HG03175 (cell line): ENCODE measurements at regions not wholly inside any gene's neighbourhood (a gene's known extent, or its start where the extent isn't known, plus 50 kb on each side); places are given as distances from the start of the nearest gene placed in this dataset.
"Not testable (repeated sequence)": the region's sequence is repeated elsewhere in the genome, so short reads cannot be mapped to it uniquely, and the experiment has no call there.

Experiments used
- ATAC-seq: cut with Tn5 transposase; IDR thresholded peaks from one replicate; pipeline ENCODE4 v1.9.1; 2021; ENCODE audit warnings: mild to moderate bottlenecking, moderate library complexity; ENCODE audit not compliant: unreplicated experiment

DNA sequence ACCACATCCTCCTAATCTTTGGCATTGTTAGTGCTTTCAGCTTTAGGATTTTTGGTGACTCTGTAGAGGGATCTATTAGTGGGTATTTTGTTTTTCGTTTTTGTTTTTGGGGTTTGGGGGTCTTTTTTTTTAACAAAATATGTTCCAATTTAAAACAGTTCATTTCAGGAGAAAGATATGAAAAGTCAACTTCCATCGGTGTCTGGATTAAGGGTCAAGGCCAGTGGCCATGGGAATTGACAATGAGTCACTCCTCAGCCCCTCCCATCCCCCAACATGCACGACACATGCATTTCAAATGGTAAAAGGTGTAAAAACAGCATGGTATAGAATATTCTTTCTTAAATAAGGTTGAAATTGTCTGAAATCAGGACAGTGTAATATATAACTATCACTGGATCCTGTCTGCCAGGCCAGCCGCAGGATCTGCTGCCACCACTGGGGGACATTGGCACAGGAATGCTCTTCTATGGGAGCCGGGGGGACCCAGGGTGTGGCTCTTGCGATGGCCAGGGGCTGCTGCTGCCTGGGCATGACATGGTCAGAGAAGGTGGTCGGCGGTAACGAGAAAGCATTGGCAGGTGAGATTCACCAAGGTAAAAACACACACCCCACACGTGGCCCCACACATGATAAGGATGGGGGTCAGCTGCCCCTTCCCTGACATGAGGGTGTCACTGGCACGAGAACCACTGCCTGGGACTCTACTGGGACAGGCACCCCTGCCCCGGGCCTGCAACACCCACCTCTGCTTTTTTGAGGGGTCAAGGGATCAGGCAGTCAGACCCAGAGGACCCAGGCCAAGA, 126.2 kb upstream of the KCTD7 start:
- ATAC-seq = no peak

- no peak for ATAC-seq
These were observed 125.7 kb upstream of the KCTD7 start for GRCh38 chr7:66503036-66503370.

- no peak for ATAC-seq
These were observed 125.1 kb upstream of the KCTD7 start for GRCh38 chr7:66503551-66504031.

- no peak for ATAC-seq
These were observed 124.5 kb upstream of the KCTD7 start for GRCh38 chr7:66504131-66504530.

GRCh38 chr7:66505009-66505408, 123.7 kb upstream of the KCTD7 start:
- ATAC-seq = no peak

DNA sequence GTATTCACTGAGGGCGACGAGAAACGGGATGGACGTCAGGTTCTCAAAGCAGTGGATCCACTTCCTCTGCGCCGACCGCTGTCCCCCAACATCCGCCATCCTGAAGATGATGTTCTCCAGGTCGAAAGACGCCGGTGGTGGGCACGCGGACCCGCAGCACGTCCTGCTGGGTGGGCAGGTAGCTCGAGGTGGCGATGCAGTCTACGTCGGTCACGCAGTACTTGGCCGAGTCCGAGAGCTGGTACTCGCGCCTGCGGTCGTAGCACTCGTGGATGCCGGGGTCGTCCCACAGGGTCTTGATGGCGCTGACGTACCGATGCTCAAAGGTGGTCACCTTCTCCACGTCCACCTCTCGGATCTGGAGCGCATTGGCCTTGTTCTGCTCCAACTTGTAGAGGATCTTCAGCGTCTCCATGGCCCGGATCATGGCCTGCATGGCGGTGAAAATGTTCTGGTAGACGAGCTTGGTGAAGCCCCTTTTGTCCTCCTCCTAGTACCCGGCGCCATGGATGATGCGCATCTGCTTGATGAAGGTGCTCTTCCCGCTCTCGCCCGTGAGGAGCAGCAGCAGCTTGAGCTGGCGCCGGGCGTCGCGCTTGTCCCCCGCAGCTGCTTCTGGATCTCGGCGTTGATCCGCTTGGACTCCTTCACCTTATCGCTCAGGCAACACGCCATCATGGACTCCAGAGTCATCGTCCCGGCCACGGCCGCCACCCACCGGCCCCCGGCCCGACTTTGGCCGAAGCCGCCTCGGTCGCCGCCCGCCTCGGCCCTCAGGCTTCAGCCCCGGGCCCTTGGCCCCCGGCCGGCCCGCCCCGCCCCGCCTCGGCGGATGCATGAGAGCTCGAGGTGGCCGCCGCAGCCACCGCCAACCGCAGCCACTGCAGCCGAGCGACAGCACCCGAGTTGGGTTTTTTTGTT, 122.9 kb upstream of the KCTD7 start:
- ATAC-seq = no peak

DNA sequence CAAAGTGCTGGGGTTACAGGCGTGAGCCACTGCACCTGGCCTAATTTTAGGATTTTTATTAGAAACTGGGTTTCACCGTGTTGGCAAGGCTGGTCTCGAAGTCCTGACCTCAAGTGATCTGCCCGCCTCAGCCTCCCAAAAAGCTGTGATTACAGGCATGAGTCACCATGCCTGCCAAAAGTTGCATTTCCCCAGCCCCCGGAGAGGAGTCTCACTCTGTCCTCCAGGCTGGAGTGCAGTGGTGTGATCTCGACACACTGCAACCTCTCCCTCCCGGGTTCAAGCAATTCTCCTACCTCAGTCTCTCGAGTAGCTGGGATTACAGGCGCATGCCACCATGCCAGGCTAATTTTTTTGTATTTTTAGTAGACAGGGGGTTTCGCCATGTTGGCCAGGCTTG, 122.0 kb upstream of the KCTD7 start:
- ATAC-seq = not testable (repeated sequence)

GRCh38 chr7:66507764-66508296, 120.9 kb upstream of the KCTD7 start:
- ATAC-seq = no peak

DNA sequence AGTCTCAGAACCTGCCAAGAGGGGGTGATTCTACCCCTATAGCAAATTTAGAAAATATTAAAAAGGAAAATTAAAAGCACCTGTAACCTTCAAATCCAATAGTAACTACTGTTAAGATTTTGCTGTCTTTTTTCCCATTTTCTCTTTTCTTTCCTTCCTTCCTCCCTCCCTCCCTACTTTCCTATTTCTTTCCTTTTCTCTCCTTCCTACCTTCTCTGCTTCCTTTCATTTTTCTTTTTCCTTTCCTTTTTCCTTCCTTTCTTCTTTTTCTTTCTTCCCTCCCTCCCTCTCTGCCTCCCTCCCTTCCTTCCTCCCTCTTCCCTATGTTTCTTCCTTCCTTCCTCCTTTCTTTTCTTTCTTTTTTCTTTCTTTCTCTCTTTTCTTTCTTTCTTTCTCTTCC, 120.2 kb upstream of the KCTD7 start:
- ATAC-seq = no peak

- ATAC-seq = no peak
These were observed 114.6 kb upstream of the KCTD7 start for GRCh38 chr7:66514050-66514449.

GRCh38 chr7:66517212-66517909, 111.3 kb upstream of the KCTD7 start:
- ATAC-seq = no peak

DNA sequence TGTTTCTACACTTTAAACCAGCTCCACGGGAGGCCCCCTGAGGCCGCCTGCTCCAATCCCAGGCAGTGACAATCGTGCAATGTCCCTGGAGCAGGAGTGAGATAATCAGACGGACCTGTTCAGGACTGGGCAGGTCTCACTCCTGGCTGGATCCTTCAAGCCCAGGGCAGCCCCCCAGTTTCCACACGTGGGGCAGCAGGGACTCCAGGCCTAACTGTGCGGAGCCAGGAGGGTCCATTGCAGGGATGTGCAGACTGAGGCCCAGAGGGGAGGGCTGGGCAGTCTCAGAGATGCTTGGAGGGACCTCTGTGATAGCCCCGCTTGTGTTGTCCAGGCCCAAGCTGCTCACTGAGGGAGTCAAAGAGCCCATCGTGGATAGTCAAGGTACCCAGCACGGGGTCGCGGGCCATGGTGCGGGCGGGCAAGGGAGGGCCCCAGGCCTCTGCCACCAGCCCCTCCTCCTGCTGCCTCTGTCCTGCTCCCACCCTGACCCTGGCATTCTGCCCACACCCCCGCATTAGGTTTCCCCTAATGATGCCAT, 110.5 kb upstream of the KCTD7 start:
- ATAC-seq = no peak

DNA sequence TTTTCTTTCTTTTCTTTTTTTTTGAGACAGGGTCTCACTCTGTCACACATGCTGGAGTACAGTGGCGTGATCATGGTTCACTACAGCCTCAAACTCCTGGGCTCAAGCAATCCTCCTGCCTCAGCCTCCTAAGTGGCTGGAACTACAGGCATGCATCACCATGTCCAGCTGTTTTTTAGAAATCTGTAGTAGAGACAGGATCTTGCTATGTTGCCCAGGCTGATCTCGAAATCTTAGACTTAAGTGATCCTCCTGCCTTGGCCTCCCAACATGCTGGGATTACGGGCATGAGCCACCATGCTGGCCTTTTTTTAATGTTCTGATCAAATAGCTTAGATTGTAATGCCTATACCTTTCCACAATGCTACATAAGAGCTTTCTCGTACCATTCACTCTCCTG, 107.0 kb upstream of the KCTD7 start:
- ATAC-seq = no peak

DNA sequence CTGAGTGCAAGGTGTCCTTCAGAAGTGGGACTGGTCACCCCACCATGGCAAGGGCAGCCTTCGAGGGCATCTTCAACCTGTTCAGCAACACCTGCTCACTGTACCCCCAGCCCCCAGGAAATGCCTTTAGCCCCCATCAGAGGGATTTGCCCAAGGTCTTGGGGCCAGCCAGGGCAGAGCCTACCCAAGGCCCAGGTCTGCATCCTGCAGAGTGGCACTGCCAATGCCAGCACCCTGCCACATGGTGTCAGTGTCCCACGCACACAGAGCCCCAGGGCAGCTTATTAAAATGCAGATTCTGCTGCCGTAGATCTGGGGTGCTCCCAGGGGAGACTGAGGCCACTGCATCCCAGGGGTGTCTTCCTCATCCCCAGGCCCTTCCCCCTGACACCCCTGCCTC, 106.2 kb upstream of the KCTD7 start:
- no peak for ATAC-seq

- no peak for ATAC-seq
These were observed 105.3 kb upstream of the KCTD7 start for GRCh38 chr7:66523409-66523808.

GRCh38 chr7:66524738-66525137, 103.9 kb upstream of the KCTD7 start:
- ATAC-seq = no peak

GRCh38 chr7:66526782-66527181, 101.9 kb upstream of the KCTD7 start:
- ATAC-seq = not testable (repeated sequence)

DNA sequence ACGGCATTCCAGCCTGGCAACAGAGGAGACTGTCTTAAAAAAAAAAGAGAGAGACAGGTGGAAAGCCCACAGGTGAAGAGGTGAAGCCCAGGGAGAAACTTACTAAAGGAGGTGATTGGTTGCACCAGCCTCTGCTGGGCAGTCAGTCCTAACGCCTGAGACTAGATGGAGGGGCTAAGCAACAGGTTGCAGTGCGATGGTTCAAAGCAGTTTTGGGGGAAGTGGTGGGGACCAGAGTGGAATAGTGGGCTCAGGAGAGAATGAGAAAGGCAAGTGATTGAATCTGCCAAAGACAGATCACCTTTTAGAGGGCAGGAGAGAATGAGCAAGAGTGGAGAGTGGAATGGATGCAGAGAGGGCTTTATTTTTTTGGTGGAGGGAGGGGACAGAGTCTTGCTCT, 100.0 kb upstream of the KCTD7 start:
- no peak for ATAC-seq

- ATAC-seq = no peak
These were observed 98.6 kb upstream of the KCTD7 start for GRCh38 chr7:66529883-66530610.
